GM12873 (cell line): ENCODE measurements at regions not wholly inside any gene's neighbourhood (a gene's known extent, or its start where the extent isn't known, plus 50 kb on each side); places are given as distances from the start of the nearest gene placed in this dataset.

Experiments
- CTCF ChIP-seq: IDR thresholded peaks from 2 replicates; pipeline ENCODE4 v1.5.1; 2012; ENCODE audit warnings: low read depth, mild to moderate bottlenecking, moderate library complexity, low read length, control low read depth; ENCODE audit not compliant: insufficient read depth; ENCODE audit errors: missing control alignments

- TF ChIP-seq CTCF = no peak
Observed at GRCh38 chr13:34419755-34420154, 522.3 kb upstream of the NBEA start.

GRCh38 chr13:34420702-34421346 is 521.2 kb upstream of the NBEA start:
- no peak for TF ChIP-seq CTCF

GRCh38 chr13:34421347-34421719 is 520.7 kb upstream of the NBEA start:
- no peak for TF ChIP-seq CTCF

- no peak for TF ChIP-seq CTCF
Observed at GRCh38 chr13:34421858-34422475, 520.1 kb upstream of the NBEA start.

- TF ChIP-seq CTCF = no peak
Observed at GRCh38 chr13:34422956-34423355, 519.1 kb upstream of the NBEA start.

- TF ChIP-seq CTCF = no peak
Observed at GRCh38 chr13:34425327-34425949, 516.6 kb upstream of the NBEA start.

GRCh38 chr13:34428911-34429310 is 513.2 kb upstream of the NBEA start:
- TF ChIP-seq CTCF = no peak
